AG04450 (cell line): ENCODE measurements at regions not wholly inside any gene's neighbourhood (a gene's known extent, or its start where the extent isn't known, plus 50 kb on each side); places are given as distances from the start of the nearest gene placed in this dataset.

Source experiments
- CTCF ChIA-PET: fragments of 300-600, 350-600 bp; formaldehyde crosslinking; extraction: SDS; loops from one replicate; lab custom pipeline; 2022; ENCODE audit warnings: antibody characterized with exemption, inconsistent platforms; lab: Charles Lee
- POLR2A ChIA-PET: fragments of 350-600 bp; formaldehyde crosslinking; extraction: SDS; loops from one replicate; lab custom pipeline; 2021; ENCODE audit warnings: antibody characterized with exemption, inconsistent platforms; lab: Yijun Ruan, JAX
- DNase-seq: peaks from one replicate; pipeline ENCODE4 v3.0.0-alpha.2; 2011; ENCODE audit warnings: low read depth, low spot score
- H3K27ac ChIP-seq: one replicate; pipeline ENCODE4 v1.5.1; 2012; ENCODE audit warnings: low read depth, low read length, control low read depth
- H3K27me3 ChIP-seq: one replicate; pipeline ENCODE4 v1.6.0; 2012; ENCODE audit warnings: low read length; ENCODE audit not compliant: control insufficient read depth, insufficient read depth
- H3K4me3 ChIP-seq: 2 replicates; pipeline ENCODE4 v1.5.1; 2011; ENCODE audit warnings: mild to moderate bottlenecking, low read depth, low read length, control low read depth
- H3K9me3 ChIP-seq: 2 replicates; pipeline ENCODE4 v1.5.1; 2012; ENCODE audit warnings: low read length; ENCODE audit not compliant: control insufficient read depth, insufficient read depth
- TF ChIP-seq, protein P1 (sequence below): IDR thresholded peaks from 2 replicates; pipeline ENCODE4 v1.5.1; 2011; ENCODE audit warnings: low read depth, low read length, control low read depth, inconsistent platforms

DNA sequence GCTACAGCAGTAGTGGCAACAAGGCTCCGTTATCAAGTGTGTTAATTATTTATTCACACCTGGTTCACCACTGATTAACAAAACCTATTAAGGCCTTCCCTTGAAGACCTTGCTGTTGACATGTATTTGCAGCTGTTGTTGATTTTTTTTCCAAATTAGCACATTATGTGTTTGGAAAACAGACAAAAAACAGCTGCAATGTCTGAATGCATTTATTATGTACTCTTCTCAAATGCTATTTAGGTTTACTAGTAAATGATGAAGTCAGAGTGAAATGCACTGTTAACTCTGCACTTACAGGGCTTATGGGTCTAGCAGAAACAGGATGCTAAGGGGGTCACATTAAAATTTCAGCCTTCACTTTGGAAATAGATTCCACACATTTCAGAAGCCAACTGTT is 99.5 kb upstream of the PCDH7 start:
- ChIA-PET POLR2A (no interaction called here), CTCF (no interaction called here)
- no peaks in the 10 kb centered on the region for H3K27me3 ChIP-seq
- DNase-seq = no peak
- no peak overlapping the region for H3K4me3 ChIP-seq
- no peak overlapping the region for H3K27ac ChIP-seq
- H3K9me3 ChIP-seq = no peaks in the 10 kb centered on the region
- TF ChIP-seq, protein P1, sequence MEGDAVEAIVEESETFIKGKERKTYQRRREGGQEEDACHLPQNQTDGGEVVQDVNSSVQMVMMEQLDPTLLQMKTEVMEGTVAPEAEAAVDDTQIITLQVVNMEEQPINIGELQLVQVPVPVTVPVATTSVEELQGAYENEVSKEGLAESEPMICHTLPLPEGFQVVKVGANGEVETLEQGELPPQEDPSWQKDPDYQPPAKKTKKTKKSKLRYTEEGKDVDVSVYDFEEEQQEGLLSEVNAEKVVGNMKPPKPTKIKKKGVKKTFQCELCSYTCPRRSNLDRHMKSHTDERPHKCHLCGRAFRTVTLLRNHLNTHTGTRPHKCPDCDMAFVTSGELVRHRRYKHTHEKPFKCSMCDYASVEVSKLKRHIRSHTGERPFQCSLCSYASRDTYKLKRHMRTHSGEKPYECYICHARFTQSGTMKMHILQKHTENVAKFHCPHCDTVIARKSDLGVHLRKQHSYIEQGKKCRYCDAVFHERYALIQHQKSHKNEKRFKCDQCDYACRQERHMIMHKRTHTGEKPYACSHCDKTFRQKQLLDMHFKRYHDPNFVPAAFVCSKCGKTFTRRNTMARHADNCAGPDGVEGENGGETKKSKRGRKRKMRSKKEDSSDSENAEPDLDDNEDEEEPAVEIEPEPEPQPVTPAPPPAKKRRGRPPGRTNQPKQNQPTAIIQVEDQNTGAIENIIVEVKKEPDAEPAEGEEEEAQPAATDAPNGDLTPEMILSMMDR = no peak

DNA sequence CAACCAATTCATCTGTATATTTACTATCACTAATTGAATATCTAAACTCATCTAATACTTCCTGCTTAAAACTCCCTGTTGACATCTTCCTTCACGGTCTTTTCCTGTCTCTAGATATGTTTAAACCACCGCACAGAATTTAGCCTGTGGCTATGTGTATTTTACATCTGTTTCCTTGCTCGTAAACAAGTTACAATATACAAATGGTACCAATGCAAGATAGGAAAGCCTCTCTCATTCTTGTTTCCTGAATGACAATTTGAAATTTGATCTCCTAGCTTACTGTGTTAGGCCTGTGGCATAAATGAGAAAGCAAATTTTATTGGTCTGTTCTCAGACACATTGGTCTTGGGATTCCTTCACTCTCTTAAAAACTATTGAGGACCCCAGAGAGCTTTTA is 89.7 kb upstream of the PCDH7 start:
- TF ChIP-seq, protein P1 = no peak
- CTCF ChIA-PET = no interaction called here

DNA sequence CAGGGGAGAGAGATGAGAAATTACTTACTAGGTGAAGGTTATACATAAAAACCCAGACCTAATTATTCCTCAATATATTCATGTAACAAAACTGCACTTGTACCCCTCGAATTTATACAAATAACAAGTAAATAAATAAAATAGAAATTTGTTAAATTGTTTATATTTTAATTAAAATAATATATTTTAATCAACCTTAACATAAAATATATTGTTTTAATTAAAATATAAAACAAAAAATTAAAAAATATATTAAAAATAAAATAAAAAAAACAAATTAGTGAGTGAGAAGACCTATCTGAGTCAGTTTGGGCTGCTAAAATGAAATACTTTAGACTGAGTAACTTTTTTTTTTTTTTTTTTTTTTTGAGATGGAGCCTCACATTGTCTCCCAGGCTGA is 87.4 kb upstream of the PCDH7 start:
- Histone ChIP-seq H3K9me3 (no peaks in the 10 kb centered on the region), H3K27ac (no peak overlapping the region), H3K4me3 (no peak overlapping the region), H3K27me3 (no peaks in the 10 kb centered on the region)
- ChIA-PET CTCF (interaction anchor here (0.5 kb wide), 1 partner anchor 510 kb away, joined by 3 read pairs; no protein-coding TSS in a partner anchor), POLR2A (no interaction called here)
- TF ChIP-seq, protein P1 = no peak
- DNase-seq = no peak

More for the DNA sequence above, 89.7 kb upstream of the PCDH7 start:
- no peaks in the 10 kb centered on the region for H3K9me3 ChIP-seq
- POLR2A ChIA-PET = no interaction called here
- no peak overlapping the region for H3K4me3 ChIP-seq
- H3K27ac ChIP-seq = no peak overlapping the region
- no peaks in the 10 kb centered on the region for H3K27me3 ChIP-seq
- no peak for DNase-seq

DNA sequence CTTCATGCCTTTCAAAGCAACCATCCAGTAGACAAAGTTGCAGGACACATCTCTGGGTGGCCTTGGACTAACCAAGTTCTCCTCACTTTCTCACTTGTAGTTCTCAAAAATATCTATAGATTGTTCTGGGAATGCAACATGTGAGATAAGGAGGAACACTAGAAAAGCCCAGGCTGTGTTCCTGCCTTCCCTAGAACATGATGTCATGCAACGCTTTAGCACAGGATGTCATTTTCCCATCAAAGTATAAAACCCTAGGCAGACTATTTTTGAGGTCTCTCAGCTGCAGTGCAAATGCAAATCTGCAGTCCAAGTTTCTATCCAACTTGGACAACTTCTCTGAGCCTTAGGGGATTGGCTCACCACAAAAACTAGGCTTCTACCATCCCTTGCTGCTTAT is 78.8 kb upstream of the PCDH7 start:
- CTCF ChIA-PET = no interaction called here

DNA sequence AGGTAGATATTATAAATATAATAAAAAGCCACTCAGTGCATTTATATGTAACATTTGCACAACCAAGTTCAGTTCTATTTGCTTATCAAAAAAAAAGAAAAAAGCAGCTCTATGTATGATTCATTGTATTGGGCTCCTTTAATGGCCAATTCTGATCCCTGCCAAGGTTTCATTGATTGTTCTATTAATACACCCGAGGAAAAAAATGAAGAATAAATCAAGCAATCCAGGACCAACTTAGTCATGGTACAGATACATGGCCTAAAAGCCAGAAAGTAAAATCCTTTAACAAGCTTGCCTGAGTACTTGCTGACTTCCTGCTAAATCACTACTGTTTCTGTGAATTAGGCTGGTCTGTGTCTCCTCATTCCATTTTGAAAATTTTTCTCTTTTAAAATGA is 77.6 kb upstream of the PCDH7 start:
- no peaks in the 10 kb centered on the region for H3K27me3 ChIP-seq
- TF ChIP-seq, protein P1 = no peak
- H3K4me3 ChIP-seq = no peak overlapping the region
- DNase-seq = no peak
- ChIA-PET POLR2A (no interaction called here), CTCF (no interaction called here)
- H3K27ac ChIP-seq = no peak overlapping the region
- H3K9me3 ChIP-seq = no peaks in the 10 kb centered on the region

More for the DNA sequence above, 78.8 kb upstream of the PCDH7 start:
- TF ChIP-seq, protein P1 = no peak
- Histone ChIP-seq H3K4me3 (no peak overlapping the region), H3K27me3 (no peaks in the 10 kb centered on the region), H3K9me3 (no peaks in the 10 kb centered on the region), H3K27ac (no peak overlapping the region)
- DNase-seq = no peak
- POLR2A ChIA-PET = no interaction called here
